Esophagus muscularis mucosa (tissue), 4 donors: ENCODE measurements at regions not wholly inside any gene's neighbourhood (a gene's known extent, or its start where the extent isn't known, plus 50 kb on each side); places are given as distances from the start of the nearest gene placed in this dataset.

ENCODE experiments used
- DNase-seq: peaks from one replicate; pipeline ENCODE4 v3.0.0-alpha.2; 2017; ENCODE audit errors: extremely low spot score
- H3K27ac ChIP-seq, 4 donors: fragments of 200-600 bp; sonication (generic); replicated peaks in 1 of 4; 1 replicate in 3 of 4; 2 replicates in 1 of 4; pipeline ENCODE4 v1.5.1; 2016 to 2019; ENCODE audit warnings: mild to moderate bottlenecking in 1 of 4
- H3K27me3 ChIP-seq, 4 donors: fragments of 200-600 bp; sonication (generic); one replicate each; pipeline versions ENCODE4 v1.5.1 to v1.6.0; 2016 to 2019
- H3K36me3 ChIP-seq, 4 donors: fragments of 200-600 bp; sonication (generic); one replicate each; pipeline ENCODE4 v1.5.1; 2016 to 2019
- H3K4me1 ChIP-seq, 4 donors: fragments of 200-600 bp; sonication (generic); one replicate each; pipeline ENCODE4 v1.5.1; 2016 to 2019
- H3K4me3 ChIP-seq, 4 donors: fragments of 200-600 bp; sonication (generic); 1 replicate in 2 of 4; 2 replicates in 2 of 4; pipeline ENCODE4 v1.5.1; 2016 to 2019; ENCODE audit warnings: mild to moderate bottlenecking in 4 of 4, moderate library complexity in 1 of 4
- H3K9me3 ChIP-seq, 4 donors: fragments of 200-600 bp; sonication (generic); 1 replicate in 3 of 4; 2 replicates in 1 of 4; pipeline ENCODE4 v1.5.1; 2016 to 2019
- CTCF ChIP-seq, 3 experiments: fragments of 200-600 bp in 2 of 3; fragments of 450-650 bp in 1 of 3; sonication (generic) in 2 of 3; IDR thresholded peaks; one replicate each; pipeline ENCODE4 v1.5.1; 2017 to 2019; ENCODE audit warnings: antibody characterized with exemption in 3 of 3, mild to moderate bottlenecking in 2 of 3, moderate library complexity in 1 of 3
- EP300 ChIP-seq: sonication (generic); formaldehyde crosslinking; IDR thresholded peaks from one replicate; pipeline ENCODE4 v1.6.1; 2017; ENCODE audit warnings: antibody characterized with exemption
- POLR2A ChIP-seq: fragments of 450-650 bp; IDR thresholded peaks from one replicate; pipeline ENCODE4 v1.6.1; 2017; ENCODE audit warnings: antibody characterized with exemption, moderate library complexity, mild to moderate bottlenecking, low read depth
- POLR2AphosphoS5 ChIP-seq, 2 donors: sonication (generic); formaldehyde crosslinking; IDR thresholded peaks; one replicate each; pipeline ENCODE4 v1.6.1; 2017; ENCODE audit warnings: antibody characterized with exemption in 2 of 2
- WGBS: methylation state at CpG from one replicate; pipeline ENCODE4 v1.1.5; 2018; 5-methylcytosine and 5-hydroxymethylcytosine counted together
- intact Hi-C: fragments of 100-400 bp; cut with DNase I; formaldehyde crosslinking; loops from one replicate; pipeline ENCODE4 v1.15.1; 2023

GRCh38 chr10:117463545-117463920, 79.0 kb upstream of the EMX2 start:
- H3K4me3 ChIP-seq: no peak overlapping the region
- peaks cover 0 to 3% (median 2%) of the 10 kb centered on the region in 4 donors for H3K4me1 ChIP-seq
- H3K36me3 ChIP-seq: no peaks in the 10 kb centered on the region
- WGBS: 93% methylated on average over 1 of the region's 1 CpG
- intact Hi-C loops: no loop called here
- peaks cover 0 to 6% (median 2%) of the 10 kb centered on the region in 4 donors for H3K27me3 ChIP-seq
- H3K27ac ChIP-seq: no peak overlapping the region
- peaks cover 0 to 7% (median 3%) of the 10 kb centered on the region in 4 donors for H3K9me3 ChIP-seq
- DNase-seq: no peak
- TF ChIP-seq POLR2A (no peak), CTCF (IDR thresholded peaks at IDR 0.05) (no peak), EP300 (no peak), POLR2AphosphoS5 (IDR thresholded peaks at IDR 0.05) (no peak)

- peaks cover 0 to 10% (median 2%) of the 10 kb centered on the region in 4 donors for H3K27me3 ChIP-seq
- intact Hi-C loops: no loop called here
- DNase-seq: no peak
Measured at GRCh38 chr10:117462816-117463544, 79.6 kb upstream of the EMX2 start.

GRCh38 chr10:117462424-117462792, 80.1 kb upstream of the EMX2 start:
- 55% methylated on average over 6 of the region's 6 CpGs for WGBS
- Histone ChIP-seq H3K27me3 (peaks cover 0 to 15% (median under 1%) of the 10 kb centered on the region in 4 donors), H3K4me1 (peaks cover 0 to 12% (median 7%) of the 10 kb centered on the region in 4 donors), H3K9me3 (peaks cover 0 to 7% (median 3%) of the 10 kb centered on the region in 4 donors), H3K4me3 (no peak overlapping the region), H3K36me3 (no peaks in the 10 kb centered on the region), H3K27ac (no peak overlapping the region)
- DNase-seq: no peak
- intact Hi-C loops: no loop called here
- TF ChIP-seq POLR2AphosphoS5 (IDR thresholded peaks at IDR 0.05) (no peak), POLR2A (no peak), CTCF (IDR thresholded peaks at IDR 0.05) (no peak), EP300 (no peak)

More at GRCh38 chr10:117462816-117463544, 79.6 kb upstream of the EMX2 start:
- Histone ChIP-seq H3K9me3 (peaks cover 0 to 7% (median 3%) of the 10 kb centered on the region in 4 donors), H3K27ac (no peak overlapping the region), H3K36me3 (no peaks in the 10 kb centered on the region), H3K4me1 (peaks cover 0 to 9% (median 4%) of the 10 kb centered on the region in 4 donors), H3K4me3 (no peak overlapping the region)
- WGBS: 91% methylated on average over 1 of the region's 1 CpG
- TF ChIP-seq EP300 (no peak), POLR2AphosphoS5 (IDR thresholded peaks at IDR 0.05) (no peak), POLR2A (no peak), CTCF (IDR thresholded peaks at IDR 0.05) (no peak)

GRCh38 chr10:117461766-117462423, 80.7 kb upstream of the EMX2 start:
- no peak for TF ChIP-seq CTCF (IDR thresholded peaks at IDR 0.05)
- peaks cover 0 to 7% (median 3%) of the 10 kb centered on the region in 4 donors for H3K9me3 ChIP-seq
- H3K27me3 ChIP-seq: peaks cover 0 to 20% (median 0%) of the 10 kb centered on the region in 4 donors
- H3K36me3 ChIP-seq: no peaks in the 10 kb centered on the region
- intact Hi-C loops: no loop called here
- no peak for DNase-seq
- H3K27ac ChIP-seq: no peak overlapping the region
- WGBS: 50% methylated on average over 7 of the region's 7 CpGs
- H3K4me1 ChIP-seq: peaks cover 0 to 13% (median 8%) of the 10 kb centered on the region in 4 donors
- H3K4me3 ChIP-seq: no peak overlapping the region
